ENCODE measurements at regions not wholly inside any gene's neighbourhood (a gene's known extent, or its start where the extent isn't known, plus 50 kb on each side); places are given as distances from the start of the nearest gene placed in this dataset.

DNA sequence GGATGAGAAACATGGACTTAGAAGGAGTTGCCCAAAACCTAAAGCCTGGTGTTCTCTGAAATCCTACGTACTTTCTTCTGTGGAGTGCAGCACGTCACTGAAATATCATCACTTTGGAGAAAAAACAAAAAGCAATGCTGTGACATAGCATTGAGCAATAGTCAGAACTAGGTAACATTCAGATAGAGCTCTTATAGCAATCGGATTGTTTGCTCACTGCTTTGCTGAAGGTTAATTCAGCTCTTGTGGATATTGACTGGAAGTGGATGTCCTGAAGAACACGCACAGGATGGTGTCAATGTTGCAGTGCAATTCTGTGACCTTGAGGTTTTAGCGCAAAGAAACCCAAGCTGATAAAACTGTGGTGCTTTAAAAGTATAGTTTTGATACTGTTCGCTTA, 114.2 kb upstream of the GRXCR1 start:
- no peak overlapping the region for H3K56ac ChIP-seq (replicated peaks; ENCODE audit: insufficient read length, low read depth, low read length)
- POLR2A ChIA-PET (ENCODE audit: partially characterized antibody), result no interaction called here
- H3K79me2 ChIP-seq (ENCODE audit: control insufficient read depth in 1 of 2, insufficient read depth in 2 of 2, low read length in 2 of 2), result no peaks in the 10 kb centered on the region
- H3K36me3 ChIP-seq (ENCODE audit: control insufficient read depth in 2 of 4, insufficient read depth in 4 of 4, low read length in 3 of 4), result no peaks in the 10 kb centered on the region
- H4K20me1 ChIP-seq (replicated peaks in 1 of 2; ENCODE audit: control insufficient read depth in 1 of 2, insufficient read depth in 2 of 2, low read length in 2 of 2), result no peaks in the 10 kb centered on the region
- CTCF ChIA-PET (ENCODE audit: partially characterized antibody), result interaction anchor here (1.5 to 2.1 kb wide), 3 partner anchors 10 to 40 kb away, joined by 3 to 11 read pairs (median 4); no protein-coding TSS in a partner anchor
- WGBS, 2 experiments (ENCODE audit: extremely low coverage in 1 of 2, insufficient coverage in 1 of 2, insufficient read length in 1 of 2, insufficient replicate concordance in 2 of 2, low coverage in 1 of 2, low lambda C conversion rate in 2 of 2, missing lambda C conversion rate in 1 of 2), result 72% methylated on average over 6 of the region's 6 CpGs; no CpG with 5 or more reads in 1 of the 2 experiments
- no peaks in the 10 kb centered on the region for H3K4me1 ChIP-seq (replicated peaks in 1 of 4; ENCODE audit: control insufficient read depth in 3 of 4, insufficient read depth in 4 of 4, low read length in 3 of 4)
- no peak overlapping the region for H3K23ac ChIP-seq (ENCODE audit: insufficient read length)
- H4K91ac ChIP-seq (replicated peaks; ENCODE audit: insufficient read length, low read length), result no peak overlapping the region
- no peak overlapping the region for H3K4ac ChIP-seq (replicated peaks; ENCODE audit: insufficient read length, low read depth, low read length)
- H2BK15ac ChIP-seq (ENCODE audit: low read length), result no peak overlapping the region
- no peaks in the 10 kb centered on the region for H3K9me3 ChIP-seq (ENCODE audit: insufficient read depth in 2 of 2, low read depth in 1 of 2, low read length in 1 of 2)
- no peaks in the 10 kb centered on the region for H3K27me3 ChIP-seq (replicated peaks in 1 of 4; ENCODE audit: control insufficient read depth in 3 of 4, extremely low read depth in 1 of 4, insufficient read depth in 3 of 4, low read length in 3 of 4)
- no peak overlapping the region for H3K18ac ChIP-seq (ENCODE audit: extremely low read depth, low read length)
- no peak overlapping the region for H2BK5ac ChIP-seq (ENCODE audit: low read depth, low read length)
- FAIRE-seq, result no peak
- H2BK12ac ChIP-seq (ENCODE audit: low read depth, low read length), result no peak overlapping the region
- no peak overlapping the region for H2AFZ ChIP-seq (ENCODE audit: low read length)
- TF ChIP-seq SUZ12 (IDR thresholded peaks at IDR 0.05; ENCODE audit: low read length), result no peak
- TF ChIP-seq CTBP2 (IDR thresholded peaks at IDR 0.05; ENCODE audit: borderline replicate concordance, insufficient read depth, insufficient read length, low read length), result no peak
- TF ChIP-seq SIRT6 (IDR thresholded peaks at IDR 0.05; ENCODE audit: low read length), result no peak
- H3K79me1 ChIP-seq (ENCODE audit: low read depth, low read length), result no peaks in the 10 kb centered on the region
- H3K4me3 ChIP-seq (ENCODE audit: extremely low read depth in 1 of 4, insufficient read depth in 2 of 4, low read depth in 3 of 4, low read length in 4 of 4), result no peak overlapping the region
- H3K4me2 ChIP-seq (ENCODE audit: insufficient read depth in 1 of 2, low read depth in 2 of 2, low read length in 2 of 2), result no peak overlapping the region
- no peaks in the 10 kb centered on the region; the same call in 1 of the 2 replicates for H3K23me2 ChIP-seq (ENCODE audit: low read depth, low read length)
- no peak overlapping the region for H2BK20ac ChIP-seq (ENCODE audit: low read length)
- no peak overlapping the region for H3K9ac ChIP-seq (replicated peaks in 1 of 4; ENCODE audit: extremely low read depth in 1 of 4, low read depth in 3 of 4, low read length in 3 of 4)
- DNase-seq (ENCODE audit: low read depth in 1 of 2, low spot score in 2 of 2), result no peak
- H3K14ac ChIP-seq (ENCODE audit: insufficient read length), result no peak overlapping the region
- no peak overlapping the region for H2AK5ac ChIP-seq (ENCODE audit: low read depth, low read length)
- H3K27ac ChIP-seq (ENCODE audit: low read depth, low read length), result no peak overlapping the region
- H4K8ac ChIP-seq (ENCODE audit: extremely low read depth, insufficient read depth, low read length), result no peak overlapping the region
- H4K5ac ChIP-seq (ENCODE audit: insufficient read length, low read depth, low read length), result no peak overlapping the region
- no peak overlapping the region for H2BK120ac ChIP-seq (replicated peaks; ENCODE audit: low read depth, low read length)
